ENCODE measurements at regions not wholly inside any gene's neighbourhood (a gene's known extent, or its start where the extent isn't known, plus 50 kb on each side); places are given as distances from the start of the nearest gene placed in this dataset.
A peak's percentile ranks its signal among the peaks of the same experiment; 100 is the strongest.

DNA sequence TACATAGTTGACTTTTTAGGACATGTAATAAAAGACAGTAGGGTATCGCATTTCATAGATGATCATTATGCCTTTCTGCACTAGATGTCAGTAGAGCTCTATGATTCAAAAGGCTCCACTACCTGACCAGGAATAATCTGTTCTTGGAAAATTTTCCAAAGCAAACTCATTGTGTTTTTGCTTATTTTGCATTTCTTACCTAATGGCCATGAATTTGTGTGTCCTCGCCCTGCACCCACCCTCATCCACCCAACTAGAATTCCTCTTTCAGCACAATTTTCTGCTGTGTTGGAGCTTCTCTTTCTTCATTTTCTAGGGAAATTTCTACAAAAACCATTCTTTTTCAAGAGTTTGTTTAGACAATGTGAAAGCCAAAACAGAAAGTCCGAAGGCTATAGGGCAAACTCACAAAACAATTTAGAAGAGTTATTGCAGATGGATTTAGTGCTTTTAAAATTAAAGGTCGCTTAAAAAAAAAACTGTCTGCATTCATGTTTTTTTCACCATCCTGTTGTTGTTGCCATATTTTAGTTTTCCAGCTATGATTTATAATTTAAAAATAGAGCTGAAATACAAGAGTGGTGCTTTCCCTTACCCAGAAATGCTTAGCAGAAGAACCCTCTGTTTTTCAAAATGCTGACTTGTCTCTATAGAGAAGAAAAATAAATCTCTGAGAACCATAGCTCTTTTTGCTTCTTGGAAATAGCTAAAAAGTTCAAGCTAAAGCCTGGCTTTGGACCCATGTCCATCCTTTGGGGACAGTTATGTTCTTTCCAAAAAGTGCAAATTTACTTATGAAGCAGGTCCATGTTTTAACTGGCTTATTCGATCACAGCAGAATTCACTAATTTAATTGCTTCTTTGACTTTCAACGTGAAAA is 183.7 kb downstream of the SPATA18 start:
- Histone ChIP-seq H3K4me1 (ENCODE audit: control insufficient read depth, insufficient read depth, low read length) (no peaks in the 10 kb centered on the region), H3K9me3 (ENCODE audit: control insufficient read depth, low read length) (peaks cover 7% of the 10 kb centered on the region), H3K27me3 (ENCODE audit: control insufficient read depth, insufficient read depth, low read length, poor library complexity, severe bottlenecking) (no peaks in the 10 kb centered on the region), H3K27ac (ENCODE audit: low read depth, low read length) (no peak overlapping the region), H3K9ac (ENCODE audit: extremely low read depth, low read length, poor library complexity, severe bottlenecking) (no peak overlapping the region), H3K36me3 (ENCODE audit: control insufficient read depth, insufficient read depth, low read length) (no peaks in the 10 kb centered on the region), H3K4me3 (ENCODE audit: low read length) (no peak overlapping the region)
- Mint-ChIP-seq H3K36me3 (ENCODE audit: low read depth) (no peaks in the 10 kb centered on the region), H3K27me3 (ENCODE audit: insufficient read depth) (no peaks in the 10 kb centered on the region), H3K27ac (no peak overlapping the region), H3K4me3 (no peak overlapping the region), H3K4me1 (peaks cover 2% of the 10 kb centered on the region), H3K9me3 (no peaks in the 10 kb centered on the region)
- TF ChIP-seq, protein P1, sequence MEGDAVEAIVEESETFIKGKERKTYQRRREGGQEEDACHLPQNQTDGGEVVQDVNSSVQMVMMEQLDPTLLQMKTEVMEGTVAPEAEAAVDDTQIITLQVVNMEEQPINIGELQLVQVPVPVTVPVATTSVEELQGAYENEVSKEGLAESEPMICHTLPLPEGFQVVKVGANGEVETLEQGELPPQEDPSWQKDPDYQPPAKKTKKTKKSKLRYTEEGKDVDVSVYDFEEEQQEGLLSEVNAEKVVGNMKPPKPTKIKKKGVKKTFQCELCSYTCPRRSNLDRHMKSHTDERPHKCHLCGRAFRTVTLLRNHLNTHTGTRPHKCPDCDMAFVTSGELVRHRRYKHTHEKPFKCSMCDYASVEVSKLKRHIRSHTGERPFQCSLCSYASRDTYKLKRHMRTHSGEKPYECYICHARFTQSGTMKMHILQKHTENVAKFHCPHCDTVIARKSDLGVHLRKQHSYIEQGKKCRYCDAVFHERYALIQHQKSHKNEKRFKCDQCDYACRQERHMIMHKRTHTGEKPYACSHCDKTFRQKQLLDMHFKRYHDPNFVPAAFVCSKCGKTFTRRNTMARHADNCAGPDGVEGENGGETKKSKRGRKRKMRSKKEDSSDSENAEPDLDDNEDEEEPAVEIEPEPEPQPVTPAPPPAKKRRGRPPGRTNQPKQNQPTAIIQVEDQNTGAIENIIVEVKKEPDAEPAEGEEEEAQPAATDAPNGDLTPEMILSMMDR (conservative IDR thresholded peaks at IDR 0.05), result peak; percentile 83
- 68 to 83% methylated on average over 3 to 6 of the region's 6 CpGs for WGBS, 2 experiments (ENCODE audit: insufficient coverage in 1 of 2, insufficient read length in 1 of 2)
- no peak for DNase-seq

DNA sequence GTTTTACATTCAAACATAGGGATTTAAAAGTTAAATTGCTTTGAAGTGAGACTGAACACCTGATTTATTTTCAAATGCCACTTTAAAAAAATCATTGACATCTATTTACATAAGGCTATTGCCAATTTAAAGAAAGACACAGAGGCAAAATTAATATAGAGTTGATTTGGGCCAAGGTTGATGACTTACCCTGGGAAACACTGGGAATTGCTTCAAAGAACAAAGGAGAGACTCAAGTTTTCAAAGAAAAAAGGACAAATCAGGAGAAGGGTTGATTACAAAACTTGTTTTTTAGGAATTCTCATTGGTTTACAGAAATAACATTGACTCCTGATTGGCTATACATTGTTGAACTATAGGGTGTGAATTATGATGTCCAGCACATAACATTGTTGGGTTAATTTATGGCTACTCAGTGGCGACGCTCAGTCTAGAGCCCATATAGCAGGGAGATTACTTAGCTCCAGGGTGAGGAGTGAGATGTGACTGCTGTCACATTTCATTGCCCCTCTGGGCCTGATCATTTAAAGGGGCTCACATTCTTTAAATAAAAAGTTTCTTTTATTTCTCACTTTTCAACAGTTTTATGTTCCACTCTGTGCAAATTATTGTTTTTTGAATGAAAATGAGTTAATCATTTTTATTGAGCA is 184.6 kb downstream of the SPATA18 start:
- DNase-seq, result no peak
- Mint-ChIP-seq H3K4me1 (peaks cover 2% of the 10 kb centered on the region), H3K4me3 (no peak overlapping the region), H3K27ac (no peak overlapping the region), H3K36me3 (ENCODE audit: low read depth) (no peaks in the 10 kb centered on the region), H3K9me3 (peaks cover 2% of the 10 kb centered on the region), H3K27me3 (ENCODE audit: insufficient read depth) (no peaks in the 10 kb centered on the region)
- Histone ChIP-seq H3K4me3 (ENCODE audit: low read length) (no peak overlapping the region), H3K9ac (ENCODE audit: extremely low read depth, low read length, poor library complexity, severe bottlenecking) (no peak overlapping the region), H3K36me3 (ENCODE audit: control insufficient read depth, insufficient read depth, low read length) (no peaks in the 10 kb centered on the region), H3K27me3 (ENCODE audit: control insufficient read depth, insufficient read depth, low read length, poor library complexity, severe bottlenecking) (no peaks in the 10 kb centered on the region), H3K27ac (ENCODE audit: low read depth, low read length) (no peak overlapping the region), H3K9me3 (ENCODE audit: control insufficient read depth, low read length) (peaks cover 10% of the 10 kb centered on the region), H3K4me1 (ENCODE audit: control insufficient read depth, insufficient read depth, low read length) (no peaks in the 10 kb centered on the region)
- 99 to 100% methylated on average over 2 of the region's 2 CpGs for WGBS, 2 experiments (ENCODE audit: insufficient coverage in 1 of 2, insufficient read length in 1 of 2)
- TF ChIP-seq, protein P1 (conservative IDR thresholded peaks at IDR 0.05), result no peak

DNA sequence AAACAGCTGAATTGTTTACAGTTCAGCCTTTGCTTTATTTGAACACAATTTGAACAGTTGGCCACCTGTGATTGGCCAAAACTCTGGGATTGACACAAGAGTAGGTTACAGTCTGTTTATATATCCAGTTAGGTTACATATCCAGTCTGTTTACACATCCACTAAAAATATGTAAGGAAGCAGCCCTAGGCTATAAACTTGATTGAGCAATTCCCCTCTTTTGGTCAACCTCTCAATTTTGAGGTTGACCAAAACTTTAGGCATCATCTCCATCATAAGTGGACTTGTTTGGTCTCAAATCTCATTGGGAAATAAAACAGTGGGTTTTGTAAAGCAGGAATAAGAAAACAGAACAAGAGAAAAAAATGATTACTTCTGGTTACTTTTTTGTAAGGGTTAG is 190.8 kb downstream of the SPATA18 start:
- Mint-ChIP-seq H3K27ac (no peak overlapping the region), H3K27me3 (ENCODE audit: insufficient read depth) (no peaks in the 10 kb centered on the region), H3K4me3 (no peak overlapping the region)

More for the DNA sequence above, 190.8 kb downstream of the SPATA18 start:
- Histone ChIP-seq H3K4me3 (ENCODE audit: low read length) (peak overlapping the region; percentile 2), H3K36me3 (ENCODE audit: control insufficient read depth, insufficient read depth, low read length) (no peaks in the 10 kb centered on the region), H3K9ac (ENCODE audit: extremely low read depth, low read length, poor library complexity, severe bottlenecking) (no peak overlapping the region), H3K9me3 (ENCODE audit: control insufficient read depth, low read length) (peaks cover 25% of the 10 kb centered on the region), H3K4me1 (ENCODE audit: control insufficient read depth, insufficient read depth, low read length) (peaks cover 6% of the 10 kb centered on the region), H3K27ac (ENCODE audit: low read depth, low read length) (no peak overlapping the region), H3K27me3 (ENCODE audit: control insufficient read depth, insufficient read depth, low read length, poor library complexity, severe bottlenecking) (no peaks in the 10 kb centered on the region)
- no peak for DNase-seq
- H3K9me3 Mint-ChIP-seq, result peaks cover 2% of the 10 kb centered on the region
- H3K4me1 Mint-ChIP-seq, result peaks cover 10% of the 10 kb centered on the region
- TF ChIP-seq, protein P1 (conservative IDR thresholded peaks at IDR 0.05), result no peak
- H3K36me3 Mint-ChIP-seq (ENCODE audit: low read depth), result no peaks in the 10 kb centered on the region
